ENCODE measurements at regions not wholly inside any gene's neighbourhood (a gene's known extent, or its start where the extent isn't known, plus 50 kb on each side); places are given as distances from the start of the nearest gene placed in this dataset.

DNA sequence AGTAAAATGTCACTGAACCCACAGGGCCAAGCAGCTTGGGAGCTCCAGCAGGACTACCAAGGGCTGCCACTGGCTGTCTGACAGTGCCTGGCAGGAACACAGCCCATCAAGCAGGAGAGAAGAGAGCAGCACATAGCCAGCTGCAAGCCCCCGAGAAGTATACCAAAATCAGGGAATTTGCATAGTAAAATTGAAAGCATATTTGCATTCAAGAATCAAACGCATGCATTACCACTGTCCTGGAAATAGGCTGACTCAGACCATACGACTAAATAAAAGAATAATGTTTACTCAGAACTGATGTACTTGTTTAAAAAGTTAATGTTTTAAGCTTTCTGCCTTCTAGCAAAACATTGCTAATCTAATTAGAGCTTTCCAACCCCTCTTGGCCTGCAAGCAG is 298.1 kb downstream of the TFAP2B start:
- TF ChIP-seq POLR2AphosphoS5 (IDR thresholded peaks at IDR 0.05) (no peak), POLR2A (IDR thresholded peaks at IDR 0.05) (no peak)
- TF ChIP-seq, protein P1, sequence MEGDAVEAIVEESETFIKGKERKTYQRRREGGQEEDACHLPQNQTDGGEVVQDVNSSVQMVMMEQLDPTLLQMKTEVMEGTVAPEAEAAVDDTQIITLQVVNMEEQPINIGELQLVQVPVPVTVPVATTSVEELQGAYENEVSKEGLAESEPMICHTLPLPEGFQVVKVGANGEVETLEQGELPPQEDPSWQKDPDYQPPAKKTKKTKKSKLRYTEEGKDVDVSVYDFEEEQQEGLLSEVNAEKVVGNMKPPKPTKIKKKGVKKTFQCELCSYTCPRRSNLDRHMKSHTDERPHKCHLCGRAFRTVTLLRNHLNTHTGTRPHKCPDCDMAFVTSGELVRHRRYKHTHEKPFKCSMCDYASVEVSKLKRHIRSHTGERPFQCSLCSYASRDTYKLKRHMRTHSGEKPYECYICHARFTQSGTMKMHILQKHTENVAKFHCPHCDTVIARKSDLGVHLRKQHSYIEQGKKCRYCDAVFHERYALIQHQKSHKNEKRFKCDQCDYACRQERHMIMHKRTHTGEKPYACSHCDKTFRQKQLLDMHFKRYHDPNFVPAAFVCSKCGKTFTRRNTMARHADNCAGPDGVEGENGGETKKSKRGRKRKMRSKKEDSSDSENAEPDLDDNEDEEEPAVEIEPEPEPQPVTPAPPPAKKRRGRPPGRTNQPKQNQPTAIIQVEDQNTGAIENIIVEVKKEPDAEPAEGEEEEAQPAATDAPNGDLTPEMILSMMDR (IDR thresholded peaks at IDR 0.05): no peak

All from stomach (tissue), 4 donors.